ENCODE measurements at regions not wholly inside any gene's neighbourhood (a gene's known extent, or its start where the extent isn't known, plus 50 kb on each side); places are given as distances from the start of the nearest gene placed in this dataset.

DNA sequence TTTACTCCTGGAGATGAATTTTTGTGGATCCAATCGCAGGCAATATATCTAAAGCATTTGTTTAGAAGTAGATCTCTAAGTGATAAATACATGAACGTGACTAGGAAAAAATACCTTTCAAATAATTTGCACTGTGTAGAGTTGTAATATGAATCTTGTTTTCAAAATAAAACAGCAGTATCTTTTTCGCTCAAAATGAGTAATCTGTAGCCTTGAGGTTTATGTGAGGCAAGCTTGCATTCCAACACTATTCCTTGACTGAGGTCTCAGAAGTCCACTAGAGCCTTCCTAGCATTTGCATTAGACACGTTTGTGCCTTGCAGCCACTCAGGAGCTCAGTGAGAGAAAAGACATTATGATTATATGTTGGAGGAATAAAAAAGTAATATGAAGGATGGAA is 138.3 kb upstream of the ROBO1 start:
- TF ChIP-seq, protein P1, sequence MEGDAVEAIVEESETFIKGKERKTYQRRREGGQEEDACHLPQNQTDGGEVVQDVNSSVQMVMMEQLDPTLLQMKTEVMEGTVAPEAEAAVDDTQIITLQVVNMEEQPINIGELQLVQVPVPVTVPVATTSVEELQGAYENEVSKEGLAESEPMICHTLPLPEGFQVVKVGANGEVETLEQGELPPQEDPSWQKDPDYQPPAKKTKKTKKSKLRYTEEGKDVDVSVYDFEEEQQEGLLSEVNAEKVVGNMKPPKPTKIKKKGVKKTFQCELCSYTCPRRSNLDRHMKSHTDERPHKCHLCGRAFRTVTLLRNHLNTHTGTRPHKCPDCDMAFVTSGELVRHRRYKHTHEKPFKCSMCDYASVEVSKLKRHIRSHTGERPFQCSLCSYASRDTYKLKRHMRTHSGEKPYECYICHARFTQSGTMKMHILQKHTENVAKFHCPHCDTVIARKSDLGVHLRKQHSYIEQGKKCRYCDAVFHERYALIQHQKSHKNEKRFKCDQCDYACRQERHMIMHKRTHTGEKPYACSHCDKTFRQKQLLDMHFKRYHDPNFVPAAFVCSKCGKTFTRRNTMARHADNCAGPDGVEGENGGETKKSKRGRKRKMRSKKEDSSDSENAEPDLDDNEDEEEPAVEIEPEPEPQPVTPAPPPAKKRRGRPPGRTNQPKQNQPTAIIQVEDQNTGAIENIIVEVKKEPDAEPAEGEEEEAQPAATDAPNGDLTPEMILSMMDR (conservative IDR thresholded peaks at IDR 0.05) = no peak
- no peak for TF ChIP-seq ZFX (IDR thresholded peaks at IDR 0.05)
